HCT116 (cell line): ENCODE measurements at regions not wholly inside any gene's neighbourhood (a gene's known extent, or its start where the extent isn't known, plus 50 kb on each side); places are given as distances from the start of the nearest gene placed in this dataset.

Experiments used
- CTCF ChIP-seq, 3 experiments: fragments of 200-600 bp in 1 of 3; sonication (generic) in 1 of 3; IDR thresholded peaks in 2 of 3; conservative IDR thresholded peaks in 1 of 3; 2 replicates each; pipeline ENCODE4 v1.5.1; 2012 to 2017; ENCODE audit warnings: low read depth in 2 of 3, low read length in 2 of 3, antibody characterized with exemption in 1 of 3, borderline replicate concordance in 1 of 3, control low read depth in 1 of 3, mild to moderate bottlenecking in 1 of 3, mixed read lengths in 1 of 3, mixed run types in 1 of 3, moderate library complexity in 1 of 3; ENCODE audit not compliant: insufficient read depth in 1 of 3
- ELF1 ChIP-seq: IDR thresholded peaks from 2 replicates; pipeline ENCODE4 v1.6.1; 2012; ENCODE audit warnings: low read depth, borderline replicate concordance
- RAD21 ChIP-seq: IDR thresholded peaks from 2 replicates; pipeline ENCODE4 v1.6.1; 2012; ENCODE audit warnings: low read depth, mild to moderate bottlenecking
- YY1 ChIP-seq: IDR thresholded peaks from 2 replicates; pipeline ENCODE4 v1.6.1; 2011; ENCODE audit warnings: low read length, low read depth, moderate library complexity, mild to moderate bottlenecking; ENCODE audit not compliant: insufficient replicate concordance; ENCODE audit errors: extremely low read depth

GRCh38 chr2:44087036-44087713 lies 81.5 kb upstream of the PPM1B start:
- TF ChIP-seq RAD21 (peak; percentile 93), CTCF (IDR thresholded peaks at IDR 0.05 in 2 of 3, conservative IDR thresholded peaks at IDR 0.05 in 1 of 3; ENCODE audit: borderline replicate concordance in 1 of 3, insufficient read depth in 1 of 3, low read depth in 2 of 3, low read length in 2 of 3) (peak; percentile 89 to 97 (median 95)), YY1 (peak; percentile 74), ELF1 (no peak)
